Fibroblast of peridontal ligament (primary cell): ENCODE measurements at regions not wholly inside any gene's neighbourhood (a gene's known extent, or its start where the extent isn't known, plus 50 kb on each side); places are given as distances from the start of the nearest gene placed in this dataset.
"Not testable (repeated sequence)": the region's sequence is repeated elsewhere in the genome, so short reads cannot be mapped to it uniquely, and the experiment has no call there.

ENCODE experiments used
- DNase-seq: peaks from one replicate; pipeline ENCODE4 v3.0.0-alpha.2; 2010; ENCODE audit errors: extremely low read depth

DNA sequence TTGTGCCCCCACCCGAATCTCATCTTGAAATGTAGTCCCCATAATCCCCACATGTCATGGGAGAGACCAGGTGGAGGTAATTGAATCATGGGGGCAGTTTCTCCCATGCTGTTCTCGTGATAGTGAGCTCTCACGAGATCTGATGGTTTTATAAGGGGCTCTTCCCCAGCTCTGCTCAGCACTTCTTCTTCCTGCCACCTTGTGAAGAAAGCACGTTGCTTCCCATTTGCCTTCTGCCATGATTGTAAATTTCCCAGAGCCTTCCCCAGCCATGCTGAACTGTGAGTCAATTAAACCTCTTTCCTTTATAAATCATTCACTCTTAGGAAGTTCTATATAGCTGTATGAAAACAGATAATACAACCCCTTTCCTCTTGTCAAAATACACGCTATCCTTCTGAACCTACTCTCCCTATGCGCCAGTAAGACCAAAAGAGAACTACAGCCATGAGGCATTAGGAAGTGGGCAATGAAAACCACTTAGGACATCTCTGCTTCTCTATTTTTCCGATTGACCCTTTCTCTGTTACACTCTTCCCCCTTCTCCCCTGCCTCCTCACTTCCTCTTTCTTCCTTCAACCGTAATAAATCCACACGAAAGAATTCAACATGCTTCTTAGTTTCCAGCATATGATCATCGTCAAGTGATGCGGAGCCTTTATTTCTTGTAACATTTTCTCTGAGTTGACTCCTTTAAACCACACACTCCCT is 101.2 kb upstream of the WDR11 start:
- DNase-seq: no peak

DNA sequence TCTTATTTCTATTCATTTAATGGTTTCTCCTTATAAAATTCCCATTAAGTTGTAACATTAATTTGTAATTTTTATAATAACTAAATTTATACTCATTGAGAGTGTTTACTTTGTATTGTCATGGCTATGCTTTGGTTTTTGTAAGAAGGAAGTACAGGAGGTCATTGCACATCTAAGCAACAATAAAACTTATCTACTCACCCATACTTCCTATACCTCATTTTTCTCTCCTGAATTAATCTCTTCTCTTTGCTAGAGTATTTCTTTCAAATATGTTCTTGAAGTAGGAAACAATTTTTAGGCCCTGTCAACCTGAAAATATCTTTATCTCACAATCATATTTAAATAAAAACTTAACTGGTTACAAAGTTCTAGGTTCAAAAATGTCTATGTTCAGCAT is 95.4 kb upstream of the WDR11 start:
- DNase-seq: no peak

DNA sequence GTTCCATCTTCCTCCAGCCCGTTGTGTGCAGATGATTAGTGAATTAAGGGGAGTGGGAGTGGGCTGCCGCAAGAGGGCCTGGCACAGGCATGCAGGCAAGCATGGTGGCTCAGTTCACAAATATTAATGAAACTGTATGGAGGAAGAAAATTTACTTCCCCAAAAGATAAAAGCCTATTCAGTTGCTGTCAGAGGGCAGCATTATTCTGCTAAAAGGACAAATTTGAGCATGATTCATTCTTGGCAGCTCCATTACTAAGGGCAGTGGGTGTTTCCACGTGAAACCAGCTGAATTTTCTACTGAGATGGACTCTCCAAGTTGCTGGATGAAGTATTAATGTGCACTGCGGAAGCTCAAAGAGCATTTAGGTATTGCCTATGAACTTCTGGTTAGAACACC is 90.9 kb upstream of the WDR11 start:
- no peak for DNase-seq

- DNase-seq: no peak
These were observed 89.2 kb upstream of the WDR11 start for GRCh38 chr10:120761951-120762350.

DNA sequence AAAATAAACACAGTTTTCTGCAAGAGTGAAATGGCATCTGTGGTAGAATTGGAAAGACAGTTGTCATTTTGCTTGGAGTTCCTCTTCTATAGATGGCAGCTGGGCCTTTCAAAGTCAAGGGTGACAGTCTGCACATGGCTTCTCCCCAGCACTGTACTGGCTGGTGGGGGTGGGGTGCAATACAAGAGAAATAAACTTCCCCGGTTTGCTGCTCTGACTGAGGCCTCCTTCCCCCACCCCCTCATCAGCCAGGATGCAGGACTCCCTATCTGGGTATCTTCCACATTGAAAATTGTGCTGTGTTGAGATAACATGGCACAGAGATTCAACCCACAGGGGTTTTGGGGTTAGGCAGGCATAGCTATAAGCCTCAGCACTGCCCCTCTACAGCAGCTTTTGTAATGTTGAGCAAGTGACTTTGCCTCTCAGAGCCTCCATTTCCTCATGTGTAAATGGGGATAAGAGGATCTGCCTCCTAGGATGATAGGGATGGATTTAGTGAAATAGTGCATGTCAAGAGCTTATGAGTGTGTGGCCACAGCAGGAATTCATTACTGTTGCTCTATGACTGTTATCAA is 85.8 kb upstream of the WDR11 start:
- no peak for DNase-seq

- no peak for DNase-seq
These were observed 82.9 kb upstream of the WDR11 start for GRCh38 chr10:120768227-120768626.

- DNase-seq: no peak
These were observed 80.7 kb upstream of the WDR11 start for GRCh38 chr10:120770496-120770895.

GRCh38 chr10:120776442-120776841 is 74.7 kb upstream of the WDR11 start:
- DNase-seq: no peak

GRCh38 chr10:120782336-120782735 is 68.8 kb upstream of the WDR11 start:
- DNase-seq: no peak

GRCh38 chr10:120783098-120783497 is 68.1 kb upstream of the WDR11 start:
- DNase-seq: no peak

DNA sequence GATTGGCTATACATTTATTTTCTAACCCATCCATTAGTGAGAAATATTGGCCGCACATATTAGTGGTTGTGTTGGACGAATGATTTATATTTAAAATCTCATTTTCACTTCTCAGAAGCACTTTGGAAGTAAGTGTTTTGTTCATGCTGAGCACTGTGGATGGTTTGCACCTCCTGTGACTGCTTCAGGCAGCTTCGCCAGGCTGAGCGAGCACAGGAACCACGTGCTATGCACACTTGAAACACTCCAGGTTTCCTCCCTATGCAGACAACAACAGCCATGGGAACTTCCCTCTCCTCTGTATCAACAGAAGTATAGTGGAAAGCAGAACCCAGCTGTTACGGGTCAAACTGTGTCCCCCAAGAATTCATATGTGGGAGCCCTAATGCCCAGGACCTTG is 67.3 kb upstream of the WDR11 start:
- DNase-seq: no peak

DNA sequence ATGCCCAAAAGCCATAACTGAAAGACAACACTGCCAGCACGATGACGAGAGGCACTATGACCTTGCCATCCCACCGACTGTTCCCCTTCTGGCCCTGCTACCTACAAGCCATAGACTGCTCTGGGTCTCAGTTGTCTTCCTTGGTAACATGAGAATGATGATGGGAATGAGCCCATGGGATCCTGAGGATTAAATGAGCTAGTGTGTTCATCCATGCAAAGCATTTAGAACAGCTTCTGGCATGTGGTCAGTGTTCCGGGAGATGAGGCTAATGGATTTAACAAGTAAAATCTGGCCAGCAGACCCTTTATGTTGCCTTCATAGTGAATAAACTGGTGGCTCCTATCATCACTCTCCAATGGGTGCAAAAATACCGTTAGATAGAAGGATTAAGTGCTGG is 62.4 kb upstream of the WDR11 start:
- DNase-seq: no peak

- DNase-seq: no peak
These were observed 61.6 kb upstream of the WDR11 start for GRCh38 chr10:120789303-120790203.

- no peak for DNase-seq
These were observed 59.8 kb upstream of the WDR11 start for GRCh38 chr10:120791316-120791715.

DNA sequence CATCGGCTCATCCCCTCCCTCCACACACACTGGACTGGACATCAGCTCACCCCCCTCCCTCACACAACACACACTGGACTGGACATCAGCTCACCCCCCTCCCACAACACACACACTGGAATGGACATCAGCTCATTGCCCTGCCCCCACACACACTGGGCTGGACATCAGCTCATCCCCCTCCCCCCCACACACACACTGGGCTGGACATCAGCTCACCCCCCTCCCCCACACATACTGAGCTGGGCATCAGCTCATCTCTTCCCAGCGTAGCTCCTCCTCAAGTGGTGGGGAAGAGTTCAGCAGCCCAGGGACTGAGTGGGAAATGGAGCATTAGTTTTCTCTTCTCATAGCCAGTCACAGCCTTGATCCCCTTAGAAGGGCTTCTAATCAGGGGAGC is 58.1 kb upstream of the WDR11 start:
- DNase-seq: no peak

- no peak for DNase-seq
These were observed 56.8 kb upstream of the WDR11 start for GRCh38 chr10:120794390-120794789.

GRCh38 chr10:120798276-120798675 is 52.9 kb upstream of the WDR11 start:
- not testable (repeated sequence) for DNase-seq

GRCh38 chr10:120799849-120800248 is 51.3 kb upstream of the WDR11 start:
- DNase-seq: no peak

- no peak for DNase-seq
These were observed 50.4 kb upstream of the WDR11 start for GRCh38 chr10:120800528-120801323.
